MCF 10A (cell line): ENCODE measurements at regions not wholly inside any gene's neighbourhood (a gene's known extent, or its start where the extent isn't known, plus 50 kb on each side); places are given as distances from the start of the nearest gene placed in this dataset.

Experiments used
- BruUV-seq: library from RNA; stranded (reverse); fragments of 400-500 nt; replicated peaks from 2 replicates; lab custom pipeline; 2021; lab: Mats Ljungman, UMichigan
- CTCF ChIA-PET: fragments of 300-600 bp; sonication (Branson Sonifier 250); formaldehyde crosslinking; extraction: SDS; loops from one replicate; lab custom pipeline; 2021; ENCODE audit warnings: antibody characterized with exemption, inconsistent platforms; lab: Yijun Ruan, JAX
- POLR2A ChIA-PET: fragments of 300-600, 350-650 bp; sonication (Branson Sonifier 250); formaldehyde crosslinking; extraction: SDS; loops from one replicate; lab custom pipeline; 2020; ENCODE audit warnings: antibody characterized with exemption, inconsistent platforms; lab: Yijun Ruan, JAX
- DNase-seq: peaks from one replicate; pipeline ENCODE4 v3.0.0-alpha.2; 2018; ENCODE audit not compliant: unreplicated experiment
- H3K27ac Mint-ChIP-seq: one replicate; pipeline ENCODE4 v1.8.0; 2022; ENCODE audit warnings: mild to moderate bottlenecking, low read depth, mixed read lengths; ENCODE audit not compliant: unreplicated experiment
- H3K27me3 Mint-ChIP-seq: one replicate; pipeline ENCODE4 v1.8.0; 2022; ENCODE audit warnings: mixed read lengths; ENCODE audit not compliant: insufficient read depth, unreplicated experiment
- H3K36me3 Mint-ChIP-seq: one replicate; pipeline ENCODE4 v1.8.0; 2022; ENCODE audit warnings: mild to moderate bottlenecking, moderate library complexity, mixed read lengths; ENCODE audit not compliant: insufficient read depth, unreplicated experiment
- H3K4me1 Mint-ChIP-seq: one replicate; pipeline ENCODE4 v1.8.0; 2022; ENCODE audit warnings: mixed read lengths; ENCODE audit not compliant: insufficient read depth, unreplicated experiment
- H3K4me3 Mint-ChIP-seq: one replicate; pipeline ENCODE4 v1.8.0; 2022; ENCODE audit warnings: mild to moderate bottlenecking, moderate library complexity, mixed read lengths; ENCODE audit not compliant: unreplicated experiment
- H3K9me3 Mint-ChIP-seq: one replicate; pipeline ENCODE4 v1.8.0; 2022; ENCODE audit warnings: mixed read lengths; ENCODE audit not compliant: unreplicated experiment
- intact Hi-C: fragments of 100-400 bp; cut with micrococcal nuclease; formaldehyde crosslinking; loops from 2 replicates; pipeline ENCODE4 v1.14.1; 2022
- TF ChIP-seq, protein P1 (sequence below): fragments of 200-600 bp; IDR thresholded peaks from one replicate; pipeline ENCODE4 v1.8.0; 2022; ENCODE audit warnings: antibody characterized with exemption, mild to moderate bottlenecking; ENCODE audit not compliant: unreplicated experiment

GRCh38 chr3:159627634-159628033 is 361.0 kb upstream of the IL12A start:
- Mint-ChIP-seq H3K4me1 (peaks cover 4% of the 10 kb centered on the region), H3K36me3 (peaks cover 5% of the 10 kb centered on the region), H3K27me3 (no peaks in the 10 kb centered on the region), H3K4me3 (no peak overlapping the region), H3K27ac (no peak overlapping the region), H3K9me3 (no peaks in the 10 kb centered on the region)
- DNase-seq, result no peak
- TF ChIP-seq, protein P1, sequence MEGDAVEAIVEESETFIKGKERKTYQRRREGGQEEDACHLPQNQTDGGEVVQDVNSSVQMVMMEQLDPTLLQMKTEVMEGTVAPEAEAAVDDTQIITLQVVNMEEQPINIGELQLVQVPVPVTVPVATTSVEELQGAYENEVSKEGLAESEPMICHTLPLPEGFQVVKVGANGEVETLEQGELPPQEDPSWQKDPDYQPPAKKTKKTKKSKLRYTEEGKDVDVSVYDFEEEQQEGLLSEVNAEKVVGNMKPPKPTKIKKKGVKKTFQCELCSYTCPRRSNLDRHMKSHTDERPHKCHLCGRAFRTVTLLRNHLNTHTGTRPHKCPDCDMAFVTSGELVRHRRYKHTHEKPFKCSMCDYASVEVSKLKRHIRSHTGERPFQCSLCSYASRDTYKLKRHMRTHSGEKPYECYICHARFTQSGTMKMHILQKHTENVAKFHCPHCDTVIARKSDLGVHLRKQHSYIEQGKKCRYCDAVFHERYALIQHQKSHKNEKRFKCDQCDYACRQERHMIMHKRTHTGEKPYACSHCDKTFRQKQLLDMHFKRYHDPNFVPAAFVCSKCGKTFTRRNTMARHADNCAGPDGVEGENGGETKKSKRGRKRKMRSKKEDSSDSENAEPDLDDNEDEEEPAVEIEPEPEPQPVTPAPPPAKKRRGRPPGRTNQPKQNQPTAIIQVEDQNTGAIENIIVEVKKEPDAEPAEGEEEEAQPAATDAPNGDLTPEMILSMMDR, result no peak
- POLR2A ChIA-PET, result no interaction called here
- BruUV-seq, result no TSS peak
- intact Hi-C loops, result no loop called here
- CTCF ChIA-PET, result interaction anchor here (1.0 to 1.9 kb wide), 4 partner anchors 9 to 378 kb away, joined by 3 to 4 read pairs (median 4); no protein-coding TSS in a partner anchor

- Mint-ChIP-seq H3K4me3 (no peak overlapping the region), H3K4me1 (peaks cover 16% of the 10 kb centered on the region), H3K9me3 (no peaks in the 10 kb centered on the region), H3K27ac (no peak overlapping the region), H3K36me3 (peaks cover 5% of the 10 kb centered on the region), H3K27me3 (no peaks in the 10 kb centered on the region)
- ChIA-PET POLR2A (no interaction called here), CTCF (interaction anchor here (1.4 kb wide), 1 partner anchor 14 kb away, joined by 3 read pairs; no protein-coding TSS in a partner anchor)
- intact Hi-C loops, result no loop called here
- no peak for DNase-seq
- TF ChIP-seq, protein P1, result no peak
- BruUV-seq, result no TSS peak
Observed at GRCh38 chr3:159629329-159630084, 359.1 kb upstream of the IL12A start.

DNA sequence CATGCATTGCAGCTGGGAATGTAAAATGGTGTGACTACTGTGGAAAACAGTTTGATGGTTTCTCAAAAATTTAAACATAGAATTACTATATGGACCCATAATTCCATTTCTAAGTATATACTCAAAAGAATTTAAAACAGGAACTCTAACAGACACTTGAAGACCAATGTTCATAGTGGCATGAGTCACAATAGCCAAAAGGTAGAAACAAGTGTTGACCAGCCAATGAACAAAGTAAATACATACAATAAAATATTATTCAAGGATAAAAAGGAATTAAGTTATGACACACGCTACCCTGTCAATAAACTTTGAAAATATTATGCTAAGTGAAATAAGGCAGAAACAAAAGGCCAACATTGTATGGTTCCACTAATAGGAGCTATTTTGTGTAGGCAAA is 357.4 kb upstream of the IL12A start:
- Mint-ChIP-seq H3K27ac (no peak overlapping the region), H3K9me3 (no peaks in the 10 kb centered on the region), H3K4me3 (no peak overlapping the region), H3K4me1 (peaks cover 27% of the 10 kb centered on the region), H3K27me3 (no peaks in the 10 kb centered on the region), H3K36me3 (no peaks in the 10 kb centered on the region)
- TF ChIP-seq, protein P1, result no peak
- DNase-seq, result no peak
- no TSS peak for BruUV-seq
- CTCF ChIA-PET, result interaction anchor here (0.9 kb wide), 1 partner anchor 173 kb away, joined by 4 read pairs; no protein-coding TSS in a partner anchor
- POLR2A ChIA-PET, result no interaction called here
- intact Hi-C loops, result no loop called here

GRCh38 chr3:159632128-159632527 is 356.5 kb upstream of the IL12A start:
- no peaks in the 10 kb centered on the region for H3K9me3 Mint-ChIP-seq
- intact Hi-C loops, result no loop called here
- H3K27ac Mint-ChIP-seq, result no peak overlapping the region
- H3K4me3 Mint-ChIP-seq, result no peak overlapping the region
- no peaks in the 10 kb centered on the region for H3K27me3 Mint-ChIP-seq
- ChIA-PET POLR2A (interaction anchor here (1.1 to 1.2 kb wide), 2 partner anchors 9 to 11 kb away, joined by 3 to 4 read pairs; no protein-coding TSS in a partner anchor), CTCF (interaction anchor here (0.5 to 1.5 kb wide), 7 partner anchors 15 to 831 kb away, joined by 3 to 4 read pairs (median 3); partner anchors contain the start of gene MFSD1)
- TF ChIP-seq, protein P1, result no peak
- peaks cover 2% of the 10 kb centered on the region for H3K36me3 Mint-ChIP-seq
- peaks cover 29% of the 10 kb centered on the region for H3K4me1 Mint-ChIP-seq
- no peak for DNase-seq
- BruUV-seq, result no TSS peak
